ENCODE measurements at regions not wholly inside any gene's neighbourhood (a gene's known extent, or its start where the extent isn't known, plus 50 kb on each side); places are given as distances from the start of the nearest gene placed in this dataset.

GRCh38 chr3:162435750-162436149 is 939.1 kb downstream of the OTOL1 start:
- Mint-ChIP-seq H3K27ac (no peak overlapping the region), H3K4me3 (no peak overlapping the region), H3K9me3 (peaks cover 15% of the 10 kb centered on the region), H3K27me3 (no peaks in the 10 kb centered on the region), H3K4me1 (ENCODE audit: low read depth) (no peaks in the 10 kb centered on the region), H3K36me3 (ENCODE audit: low read depth) (no peaks in the 10 kb centered on the region)
- ChIA-PET CTCF (no interaction called here), POLR2A (no interaction called here)
- TF ChIP-seq CTCF (IDR thresholded peaks at IDR 0.05), result no peak
- DNase-seq (no peak), ATAC-seq (no peak)
- intact Hi-C loops (cut with micrococcal nuclease), result no loop called here

GRCh38 chr3:162436826-162437225 is 940.2 kb downstream of the OTOL1 start:
- no peak for ATAC-seq
- ChIA-PET POLR2A (no interaction called here), CTCF (no interaction called here)
- TF ChIP-seq CTCF (IDR thresholded peaks at IDR 0.05), result no peak
- DNase-seq, result no peak
- no peak overlapping the region for H3K27ac Mint-ChIP-seq
- peaks cover 13% of the 10 kb centered on the region for H3K9me3 Mint-ChIP-seq
- H3K27me3 Mint-ChIP-seq, result no peaks in the 10 kb centered on the region
- no peaks in the 10 kb centered on the region for H3K36me3 Mint-ChIP-seq (ENCODE audit: low read depth)
- intact Hi-C loops (cut with micrococcal nuclease), result no loop called here
- H3K4me1 Mint-ChIP-seq (ENCODE audit: low read depth), result no peaks in the 10 kb centered on the region
- H3K4me3 Mint-ChIP-seq, result no peak overlapping the region

- H3K27ac Mint-ChIP-seq, result no peak overlapping the region
- no peak for ATAC-seq
- DNase-seq, result no peak
- ChIA-PET CTCF (no interaction called here), POLR2A (no interaction called here)
- intact Hi-C loops (cut with micrococcal nuclease), result no loop called here
- H3K4me3 Mint-ChIP-seq, result no peak overlapping the region
- no peak for TF ChIP-seq CTCF (IDR thresholded peaks at IDR 0.05)
- peaks cover 10% of the 10 kb centered on the region for H3K9me3 Mint-ChIP-seq
- H3K36me3 Mint-ChIP-seq (ENCODE audit: low read depth), result no peaks in the 10 kb centered on the region
- no peaks in the 10 kb centered on the region for H3K27me3 Mint-ChIP-seq
- no peaks in the 10 kb centered on the region for H3K4me1 Mint-ChIP-seq (ENCODE audit: low read depth)
Measured at GRCh38 chr3:162437480-162437879, 940.9 kb downstream of the OTOL1 start.

GRCh38 chr3:162441716-162442115 is 945.1 kb downstream of the OTOL1 start:
- no peak overlapping the region for H3K27ac Mint-ChIP-seq
- H3K36me3 Mint-ChIP-seq (ENCODE audit: low read depth), result no peaks in the 10 kb centered on the region
- ChIA-PET POLR2A (no interaction called here), CTCF (no interaction called here)
- intact Hi-C loops (cut with micrococcal nuclease), result no loop called here
- H3K9me3 Mint-ChIP-seq, result peaks cover 3% of the 10 kb centered on the region
- TF ChIP-seq CTCF (IDR thresholded peaks at IDR 0.05), result no peak
- no peak overlapping the region for H3K4me3 Mint-ChIP-seq
- no peak for DNase-seq
- no peaks in the 10 kb centered on the region for H3K4me1 Mint-ChIP-seq (ENCODE audit: low read depth)
- no peak for ATAC-seq
- H3K27me3 Mint-ChIP-seq, result no peaks in the 10 kb centered on the region

GRCh38 chr3:162443376-162443775 is 946.8 kb downstream of the OTOL1 start:
- ChIA-PET CTCF (no interaction called here), POLR2A (no interaction called here)
- TF ChIP-seq CTCF (IDR thresholded peaks at IDR 0.05), result no peak
- Mint-ChIP-seq H3K36me3 (ENCODE audit: low read depth) (no peaks in the 10 kb centered on the region), H3K4me1 (ENCODE audit: low read depth) (no peaks in the 10 kb centered on the region), H3K4me3 (no peak overlapping the region), H3K27ac (no peak overlapping the region), H3K27me3 (no peaks in the 10 kb centered on the region), H3K9me3 (peaks cover 2% of the 10 kb centered on the region)
- no peak for ATAC-seq
- no peak for DNase-seq
- intact Hi-C loops (cut with micrococcal nuclease), result no loop called here
